Keratinocyte (primary cell): ENCODE measurements at regions not wholly inside any gene's neighbourhood (a gene's known extent, or its start where the extent isn't known, plus 50 kb on each side); places are given as distances from the start of the nearest gene placed in this dataset.

Experiments used
- CTCF ChIP-seq, 3 experiments: IDR thresholded peaks in 1 of 3; conservative IDR thresholded peaks in 1 of 3; optimal IDR thresholded peaks in 1 of 3; 2 replicates in 2 of 3; 3 replicates in 1 of 3; pipeline versions ENCODE3 to v1.5.1; 2011; ENCODE audit warnings: low read length in 3 of 3, mild to moderate bottlenecking in 3 of 3, moderate library complexity in 2 of 3, control low read depth in 1 of 3, inconsistent platforms in 1 of 3; ENCODE audit not compliant: insufficient read depth in 2 of 3; ENCODE audit errors: extremely low read depth in 1 of 3
- EZH2 ChIP-seq: IDR thresholded peaks from one replicate; pipeline ENCODE4 v1.6.1; 2012; ENCODE audit warnings: inconsistent platforms, mild to moderate bottlenecking, low read length, moderate library complexity

GRCh38 chr4:108529984-108530905 lies 90.1 kb upstream of the RPL34 start:
- TF ChIP-seq CTCF (optimal IDR thresholded peaks at IDR 0.05 in 1 of 3, IDR thresholded peaks at IDR 0.05 in 1 of 3, conservative IDR thresholded peaks at IDR 0.05 in 1 of 3; ENCODE audit: extremely low read depth in 1 of 3, insufficient read depth in 2 of 3, low read length in 3 of 3) = no peak
- no peak for TF ChIP-seq EZH2
